Fibroblast of pulmonary artery (primary cell): ENCODE measurements at regions not wholly inside any gene's neighbourhood (a gene's known extent, or its start where the extent isn't known, plus 50 kb on each side); places are given as distances from the start of the nearest gene placed in this dataset.

Source experiments
- DNase-seq: peaks from one replicate; pipeline ENCODE4 v3.0.0-alpha.2; 2010; ENCODE audit warnings: low read depth
- H3K4me3 ChIP-seq: replicated peaks from 2 replicates; pipeline ENCODE4 v1.5.1; 2011; ENCODE audit warnings: low read depth, mild to moderate bottlenecking, control low read depth, low read length, moderate library complexity
- TF ChIP-seq, protein P1 (sequence below): IDR thresholded peaks from 2 replicates; pipeline ENCODE4 v1.5.1; 2011; ENCODE audit warnings: mild to moderate bottlenecking, control low read depth, low read length, inconsistent platforms; ENCODE audit errors: missing control alignments

DNA sequence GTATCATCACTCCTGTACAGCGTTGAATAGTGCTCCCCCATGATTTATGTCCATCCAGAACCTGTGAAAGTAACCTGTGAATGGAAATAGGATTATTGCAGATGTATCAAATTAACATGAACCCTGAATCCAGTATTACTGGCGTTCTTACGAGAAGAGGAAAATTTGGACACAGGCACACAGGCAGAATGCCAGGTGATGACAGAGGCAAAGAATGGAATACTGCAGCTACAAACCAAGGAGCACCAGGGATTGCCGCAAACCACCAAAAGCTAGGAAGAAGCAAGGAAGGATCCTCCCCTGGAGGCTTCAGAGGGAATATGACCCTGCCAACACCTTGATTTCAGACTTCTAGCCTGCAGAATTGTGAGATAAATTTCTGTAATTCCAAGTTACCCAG lies 113.5 kb upstream of the EGLN3 start:
- DNase-seq: peak; percentile 69
- TF ChIP-seq, protein P1, sequence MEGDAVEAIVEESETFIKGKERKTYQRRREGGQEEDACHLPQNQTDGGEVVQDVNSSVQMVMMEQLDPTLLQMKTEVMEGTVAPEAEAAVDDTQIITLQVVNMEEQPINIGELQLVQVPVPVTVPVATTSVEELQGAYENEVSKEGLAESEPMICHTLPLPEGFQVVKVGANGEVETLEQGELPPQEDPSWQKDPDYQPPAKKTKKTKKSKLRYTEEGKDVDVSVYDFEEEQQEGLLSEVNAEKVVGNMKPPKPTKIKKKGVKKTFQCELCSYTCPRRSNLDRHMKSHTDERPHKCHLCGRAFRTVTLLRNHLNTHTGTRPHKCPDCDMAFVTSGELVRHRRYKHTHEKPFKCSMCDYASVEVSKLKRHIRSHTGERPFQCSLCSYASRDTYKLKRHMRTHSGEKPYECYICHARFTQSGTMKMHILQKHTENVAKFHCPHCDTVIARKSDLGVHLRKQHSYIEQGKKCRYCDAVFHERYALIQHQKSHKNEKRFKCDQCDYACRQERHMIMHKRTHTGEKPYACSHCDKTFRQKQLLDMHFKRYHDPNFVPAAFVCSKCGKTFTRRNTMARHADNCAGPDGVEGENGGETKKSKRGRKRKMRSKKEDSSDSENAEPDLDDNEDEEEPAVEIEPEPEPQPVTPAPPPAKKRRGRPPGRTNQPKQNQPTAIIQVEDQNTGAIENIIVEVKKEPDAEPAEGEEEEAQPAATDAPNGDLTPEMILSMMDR: peak; percentile 10
- H3K4me3 ChIP-seq: no peak overlapping the region

DNA sequence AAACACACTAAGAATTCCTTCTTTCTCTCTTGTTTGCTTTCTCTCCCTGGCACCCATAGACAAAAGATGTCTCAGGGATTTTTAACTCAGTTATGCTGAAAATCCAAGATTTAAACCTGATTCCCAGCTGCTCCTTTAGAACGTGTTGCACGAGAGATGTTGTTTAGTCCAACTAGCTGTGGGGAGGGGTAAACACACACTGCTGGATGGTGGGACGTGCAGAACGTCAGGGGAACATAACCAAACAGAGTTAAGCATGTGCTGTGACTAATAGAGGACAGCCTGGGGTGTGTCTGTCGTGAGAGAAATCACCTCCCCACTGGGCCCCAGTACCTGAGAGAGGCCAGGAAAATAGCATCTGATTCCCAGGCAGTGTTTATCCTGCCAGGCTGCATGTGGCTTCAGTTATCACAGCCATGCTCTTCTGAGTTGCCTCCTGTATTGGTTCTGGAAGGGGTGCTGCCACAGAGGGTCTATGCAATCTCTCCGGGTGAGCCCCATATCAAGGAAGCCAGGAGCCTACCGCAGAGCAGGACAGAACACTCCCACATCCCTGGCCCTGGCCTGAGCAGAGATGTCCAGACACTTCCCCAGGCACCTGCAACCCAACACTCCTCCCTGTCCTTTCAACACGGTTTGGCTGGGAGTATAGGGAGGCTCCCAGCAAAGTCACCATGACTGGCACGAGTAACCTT lies 112.7 kb upstream of the EGLN3 start:
- no peak for DNase-seq
- TF ChIP-seq, protein P1: no peak
- H3K4me3 ChIP-seq: no peak overlapping the region

DNA sequence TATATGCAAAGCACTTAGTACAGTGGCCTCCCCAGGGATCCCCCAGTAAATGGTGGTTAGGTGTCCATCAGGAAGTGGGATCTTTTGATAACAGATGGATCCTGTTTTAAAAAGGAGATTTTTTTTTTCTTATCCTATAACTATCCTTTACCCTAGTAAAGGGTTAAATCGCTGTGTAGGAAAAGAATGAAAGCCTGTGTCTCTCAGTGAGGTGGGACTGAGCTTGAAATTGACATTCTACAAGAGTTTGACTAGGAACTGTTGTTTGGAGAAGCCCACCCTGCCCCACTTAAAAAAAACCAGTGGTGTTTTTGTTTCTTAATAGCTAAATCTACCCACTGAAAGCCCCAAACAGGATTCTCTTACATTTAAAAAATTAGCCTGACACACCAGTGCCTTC lies 112.2 kb upstream of the EGLN3 start:
- H3K4me3 ChIP-seq: no peak overlapping the region
- TF ChIP-seq, protein P1: no peak
- no peak for DNase-seq

DNA sequence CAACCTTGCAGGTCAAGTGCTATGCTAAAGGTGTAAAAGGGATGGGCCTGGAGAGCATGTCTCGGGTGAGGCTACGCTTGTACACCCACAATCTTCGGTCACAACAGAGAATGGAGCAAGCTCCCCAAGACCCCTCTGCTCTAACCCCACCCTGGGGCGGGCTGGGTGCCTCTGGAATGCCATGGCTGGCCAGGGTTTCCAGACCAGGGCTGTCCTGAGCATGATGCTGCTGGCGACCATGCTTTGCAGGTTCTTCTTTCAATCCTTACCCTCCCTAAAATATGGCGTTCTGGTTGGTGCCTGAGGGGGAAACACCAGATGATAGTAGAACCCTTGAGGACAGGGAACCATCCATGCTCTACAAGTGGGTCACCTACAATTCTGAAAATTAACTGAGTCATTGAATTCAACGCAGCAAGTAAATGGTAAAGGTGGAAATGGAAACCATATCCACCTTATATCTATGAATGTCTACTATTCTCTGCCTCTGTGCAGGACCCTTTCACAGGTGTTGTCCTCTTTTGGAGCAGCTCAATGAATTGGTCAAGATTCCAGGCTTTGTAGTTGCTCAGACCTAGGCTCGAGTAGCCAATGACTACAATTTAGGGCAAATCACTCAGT lies 111.6 kb upstream of the EGLN3 start:
- DNase-seq: no peak
- H3K4me3 ChIP-seq: no peak overlapping the region
- TF ChIP-seq, protein P1: no peak

DNA sequence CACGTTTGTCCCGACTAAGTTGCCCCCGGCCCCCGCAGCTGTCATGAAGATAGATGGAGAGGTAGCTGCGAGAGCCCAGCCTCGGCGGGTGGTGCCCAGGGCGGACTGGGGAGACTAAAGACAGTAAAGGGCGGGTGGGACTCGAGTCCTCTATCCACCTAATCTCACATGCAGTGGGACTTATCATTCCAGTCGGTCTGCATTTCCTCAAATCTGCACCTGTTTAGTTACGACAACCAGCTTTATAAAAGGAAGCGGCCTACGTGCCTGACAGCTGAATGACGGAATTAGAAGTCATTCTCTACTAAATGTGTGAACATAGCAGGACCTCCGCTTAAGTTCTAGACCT lies 109.8 kb upstream of the EGLN3 start:
- H3K4me3 ChIP-seq: peak overlapping the region; percentile 60
- DNase-seq: no peak
- TF ChIP-seq, protein P1: no peak

DNA sequence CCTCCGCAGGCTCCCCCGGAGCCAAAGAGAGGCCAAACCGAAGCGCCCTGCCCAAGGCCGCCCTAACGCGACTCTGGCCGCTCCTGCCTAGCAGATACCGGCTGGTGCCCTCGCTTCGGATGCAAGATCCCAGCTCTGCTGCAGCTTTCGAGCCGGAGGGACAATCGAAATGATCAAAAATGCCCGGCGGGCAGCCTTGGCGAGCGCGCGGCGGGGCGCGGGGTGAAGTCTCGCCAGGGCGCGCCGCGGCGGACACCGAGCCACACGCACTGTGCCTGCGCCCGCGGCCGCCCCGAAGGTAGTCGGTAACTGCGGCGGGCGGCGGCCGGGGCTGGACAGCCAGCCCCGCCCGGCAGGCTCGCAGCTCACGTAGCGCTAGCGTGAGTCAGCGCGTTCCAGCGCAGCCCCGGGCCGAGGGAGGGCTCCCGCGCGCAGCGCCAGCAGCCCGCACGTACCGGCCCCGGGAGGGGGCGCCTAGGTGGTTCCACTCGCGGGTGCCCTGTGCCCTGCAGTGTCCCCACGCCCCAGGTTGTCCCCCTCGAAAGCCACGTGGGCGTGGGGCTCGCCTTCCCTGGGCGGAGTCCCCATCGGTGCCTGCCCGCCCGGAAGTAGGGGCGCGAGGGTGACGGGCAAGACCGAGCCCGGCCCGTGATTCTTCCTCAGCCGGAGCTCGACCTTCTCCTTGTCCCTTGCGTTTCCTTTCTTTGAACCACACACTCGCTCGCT lies 109.2 kb upstream of the EGLN3 start:
- DNase-seq: peak; percentile 67
- H3K4me3 ChIP-seq: peak overlapping the region; percentile 60
- TF ChIP-seq, protein P1: no peak
